Heart right ventricle (tissue), 16 donors: ENCODE measurements at regions not wholly inside any gene's neighbourhood (a gene's known extent, or its start where the extent isn't known, plus 50 kb on each side); places are given as distances from the start of the nearest gene placed in this dataset.

ENCODE experiments used
- ATAC-seq, 8 donors: fragments of 200-7000 bp; cut with Tn5 transposase; one replicate each; pipeline ENCODE4 v1.9.1; 2020; ENCODE audit warnings: mild to moderate bottlenecking in 8 of 8, moderate library complexity in 8 of 8, moderate number of reproducible peaks in 1 of 8
- DNase-seq, 2 donors: peaks; one replicate each; pipeline ENCODE4 v3.0.0-alpha.2; 2020
- H3K27ac ChIP-seq, 10 donors: fragments of 200-600 bp; sonication (generic) in 2 of 10; one replicate each; pipeline versions ENCODE4 v1.5.0 to v1.8.0; 2020 to 2022; ENCODE audit warnings: mild to moderate bottlenecking in 3 of 10
- H3K27me3 ChIP-seq, 7 donors: fragments of 200-600 bp; one replicate each; pipeline ENCODE4 v1.8.0; 2021 to 2022; ENCODE audit warnings: mild to moderate bottlenecking in 2 of 7
- H3K36me3 ChIP-seq, 9 donors: fragments of 200-600 bp; sonication (generic) in 1 of 9; one replicate each; pipeline versions ENCODE4 v1.5.0 to v1.8.0; 2020 to 2022; ENCODE audit warnings: mild to moderate bottlenecking in 2 of 9
- H3K4me1 ChIP-seq, 9 donors: fragments of 200-600 bp; sonication (generic) in 1 of 9; one replicate each; pipeline versions ENCODE4 v1.5.0 to v1.8.0; 2020 to 2022; ENCODE audit warnings: mild to moderate bottlenecking in 4 of 9
- H3K4me3 ChIP-seq, 10 donors: fragments of 200-600 bp; sonication (generic) in 2 of 10; one replicate each; pipeline versions ENCODE4 v1.5.0 to v1.8.0; 2020 to 2022; ENCODE audit warnings: mild to moderate bottlenecking in 7 of 10, moderate library complexity in 2 of 10
- H3K9me3 ChIP-seq, 11 donors: fragments of 200-600 bp in 10 of 11; sonication (generic) in 2 of 11; one replicate each; pipeline versions ENCODE4 v1.5.0 to v1.8.0; 2013 to 2022; ENCODE audit warnings: mild to moderate bottlenecking in 2 of 11, control low read depth in 1 of 11, moderate library complexity in 1 of 11
- WGBS, 2 donors: extraction: QIAGEN DNeasy Blood & Tissue Kit; methylation state at CpG; one replicate each; pipeline ENCODE4 v1.1.7; 2013; ENCODE audit warnings: inconsistent platforms in 1 of 2; 5-methylcytosine and 5-hydroxymethylcytosine counted together
- intact Hi-C, 10 donors: fragments of 100-400 bp; cut with DNase I; formaldehyde crosslinking; loops; one replicate each; pipeline versions ENCODE4 v1.11.1 to v1.14.2; 2022
- TF ChIP-seq, protein P1 (sequence below), 9 donors: fragments of 200-600 bp; sonication (generic) in 2 of 9; IDR thresholded peaks; one replicate each; pipeline versions ENCODE4 v1.5.0 to v1.8.0; 2021 to 2022; ENCODE audit warnings: antibody characterized with exemption in 9 of 9, mild to moderate bottlenecking in 5 of 9, moderate library complexity in 1 of 9
- donor health status: Arrhythmogenic right ventricular cardiomyopathy.
- donor health status: ischemic (EF 13 %, LVEDD 7.1; RV severe dilation, severe dysfunction).
- donor health status: healthy with polysubstance abuse.
- donor health status: DM: no; HTN: yes; CAD: no.
- donor health status: DM: no; HTN: no; CAD: no.
- donor health status: ischemic (EF 25% LVEDD 6.9; RV normal size, moderate dysfunction).
- donor health status: ischemic (EF 25% LVEDD 5.7; RV mildly dilated, moderate dysfunction).
- donor health status: healthy.
- donor health status: DM: yes; HTN: yes; CAD: no.
- donor health status: Ischemic cardiomyopathy.
- donor health status: ischemic (EF 35%, LVEDD 5.7; RV mildly dilated, moderate dysfunction).
- donor health status: nonischemic (EF 11% LVEDD 7.7; RV severe dilation, severe dysfunction).
- donor health status: DM: yes; HTN: yes; CAD: no.
- donor health status: PGD.
- donor health status: ischemic (EF 29% LVEDD 5.4; RV normal size, mild dysfunction).
- donor health status: nonischemic (EF 23%, LVEDD 6.1; RV moderate dilation, normal function).

DNA sequence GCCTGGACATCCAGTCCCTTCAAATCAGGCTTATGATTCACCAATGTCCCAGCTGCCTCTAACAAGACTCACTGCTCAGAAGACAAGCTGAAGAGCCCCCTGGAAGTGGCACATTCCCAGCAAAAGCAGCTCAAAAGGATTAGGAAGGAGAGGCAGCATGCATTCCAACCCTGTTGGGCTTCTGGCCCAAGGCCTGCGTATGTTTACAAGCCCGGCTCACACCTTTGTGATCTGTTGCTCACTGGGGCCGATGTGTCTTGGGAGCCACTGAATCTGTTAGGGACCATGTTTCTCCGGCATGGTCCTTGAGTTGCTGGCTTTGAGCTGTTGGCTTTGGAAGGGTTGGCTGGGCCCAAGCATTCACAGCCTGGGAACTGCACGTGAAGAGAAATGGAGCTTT lies 81.2 kb upstream of the C1orf174 start:
- Histone ChIP-seq H3K4me3 (no peak overlapping the region), H3K36me3 (no peaks in the 10 kb centered on the region), H3K27ac (no peak overlapping the region), H3K9me3 (no peaks in the 10 kb centered on the region), H3K4me1 (no peaks in the 10 kb centered on the region), H3K27me3 (peaks cover 0 to 45% (median 25%) of the 10 kb centered on the region in 7 donors)
- DNase-seq (no peak), ATAC-seq (no peak)
- WGBS, 2 donors: 49 to 54% methylated on average over 5 of the region's 5 CpGs
- intact Hi-C loops: no loop called here
- TF ChIP-seq, protein P1, sequence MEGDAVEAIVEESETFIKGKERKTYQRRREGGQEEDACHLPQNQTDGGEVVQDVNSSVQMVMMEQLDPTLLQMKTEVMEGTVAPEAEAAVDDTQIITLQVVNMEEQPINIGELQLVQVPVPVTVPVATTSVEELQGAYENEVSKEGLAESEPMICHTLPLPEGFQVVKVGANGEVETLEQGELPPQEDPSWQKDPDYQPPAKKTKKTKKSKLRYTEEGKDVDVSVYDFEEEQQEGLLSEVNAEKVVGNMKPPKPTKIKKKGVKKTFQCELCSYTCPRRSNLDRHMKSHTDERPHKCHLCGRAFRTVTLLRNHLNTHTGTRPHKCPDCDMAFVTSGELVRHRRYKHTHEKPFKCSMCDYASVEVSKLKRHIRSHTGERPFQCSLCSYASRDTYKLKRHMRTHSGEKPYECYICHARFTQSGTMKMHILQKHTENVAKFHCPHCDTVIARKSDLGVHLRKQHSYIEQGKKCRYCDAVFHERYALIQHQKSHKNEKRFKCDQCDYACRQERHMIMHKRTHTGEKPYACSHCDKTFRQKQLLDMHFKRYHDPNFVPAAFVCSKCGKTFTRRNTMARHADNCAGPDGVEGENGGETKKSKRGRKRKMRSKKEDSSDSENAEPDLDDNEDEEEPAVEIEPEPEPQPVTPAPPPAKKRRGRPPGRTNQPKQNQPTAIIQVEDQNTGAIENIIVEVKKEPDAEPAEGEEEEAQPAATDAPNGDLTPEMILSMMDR (IDR thresholded peaks at IDR 0.05): no peak

DNA sequence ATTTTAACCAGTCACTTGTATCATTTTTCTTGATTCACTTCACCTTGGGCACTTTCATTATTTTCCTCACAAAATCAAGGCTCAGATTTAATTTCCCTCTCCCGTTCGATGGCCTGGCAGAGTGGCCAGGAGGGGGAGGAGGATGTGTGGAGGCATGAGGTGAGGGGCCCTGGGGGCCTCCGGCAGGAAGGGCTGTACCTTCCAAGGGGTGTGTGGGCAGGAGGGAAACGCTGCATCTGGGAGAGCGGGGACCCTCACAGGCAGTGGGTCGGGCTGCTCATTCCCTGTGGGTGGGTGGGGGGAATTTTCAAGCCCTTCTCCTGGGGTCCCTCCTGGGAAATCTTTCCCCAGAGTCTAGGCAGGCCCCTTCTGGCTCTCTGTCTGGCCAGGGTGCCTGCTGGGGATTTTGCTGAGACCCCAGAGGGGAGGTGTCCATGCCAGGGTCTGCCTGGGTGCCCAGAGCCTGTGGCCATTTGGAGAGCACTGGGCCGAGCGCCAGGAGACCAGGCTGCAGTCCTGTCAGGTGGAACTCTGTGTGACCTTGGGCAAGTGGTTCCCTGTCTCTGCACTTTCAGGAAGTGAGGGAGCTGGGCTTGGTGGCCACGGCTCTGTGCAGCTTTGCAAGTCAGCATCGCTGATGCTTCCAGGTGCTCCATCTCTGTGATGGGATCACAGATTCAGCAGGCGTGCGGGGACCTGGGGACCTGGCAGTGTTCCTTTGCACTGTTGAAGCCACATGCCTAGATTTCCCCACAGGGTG lies 81.9 kb upstream of the C1orf174 start:
- no peak for DNase-seq
- WGBS, 2 donors: 53% methylated on average over 12 of the region's 12 CpGs
- H3K27me3 ChIP-seq: peaks cover 0 to 43% (median 23%) of the 10 kb centered on the region in 7 donors

DNA sequence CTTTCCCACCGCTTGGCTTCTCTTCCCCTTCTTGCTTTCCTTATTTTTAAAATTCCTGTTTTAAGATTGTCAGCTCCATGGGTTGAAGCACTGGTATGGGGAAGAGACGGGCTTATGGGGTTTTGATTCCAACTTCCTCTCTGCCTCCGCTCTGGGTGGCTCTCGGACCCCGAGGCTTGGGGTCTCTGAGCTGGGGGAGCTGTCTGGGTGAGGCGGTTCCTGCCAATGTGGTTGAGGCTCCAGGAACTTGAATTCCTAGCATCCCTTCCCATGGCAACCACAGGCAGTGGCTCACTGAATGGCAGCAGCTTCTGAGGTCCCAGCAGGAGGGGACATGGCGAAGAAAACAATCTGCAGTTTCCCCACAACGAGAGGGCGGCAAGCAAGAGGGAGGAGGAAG lies 83.1 kb upstream of the C1orf174 start:
- H3K27ac ChIP-seq: no peak overlapping the region
- ATAC-seq: no peak
- no peaks in the 10 kb centered on the region for H3K36me3 ChIP-seq
- no peaks in the 10 kb centered on the region for H3K4me1 ChIP-seq
- TF ChIP-seq, protein P1 (IDR thresholded peaks at IDR 0.05): no peak
- no peak for DNase-seq
- H3K27me3 ChIP-seq: peaks cover 0 to 40% (median 23%) of the 10 kb centered on the region in 7 donors
- intact Hi-C loops: no loop called here
- no peaks in the 10 kb centered on the region for H3K9me3 ChIP-seq
- H3K4me3 ChIP-seq: no peak overlapping the region
- 61 to 62% methylated on average over 9 of the region's 9 CpGs for WGBS, 2 donors

More for the DNA sequence above, 81.9 kb upstream of the C1orf174 start:
- intact Hi-C loops: no loop called here
- Histone ChIP-seq H3K4me1 (no peaks in the 10 kb centered on the region), H3K9me3 (no peaks in the 10 kb centered on the region), H3K4me3 (no peak overlapping the region), H3K36me3 (no peaks in the 10 kb centered on the region), H3K27ac (no peak overlapping the region)
- TF ChIP-seq, protein P1 (IDR thresholded peaks at IDR 0.05): no peak
- no peak for ATAC-seq

DNA sequence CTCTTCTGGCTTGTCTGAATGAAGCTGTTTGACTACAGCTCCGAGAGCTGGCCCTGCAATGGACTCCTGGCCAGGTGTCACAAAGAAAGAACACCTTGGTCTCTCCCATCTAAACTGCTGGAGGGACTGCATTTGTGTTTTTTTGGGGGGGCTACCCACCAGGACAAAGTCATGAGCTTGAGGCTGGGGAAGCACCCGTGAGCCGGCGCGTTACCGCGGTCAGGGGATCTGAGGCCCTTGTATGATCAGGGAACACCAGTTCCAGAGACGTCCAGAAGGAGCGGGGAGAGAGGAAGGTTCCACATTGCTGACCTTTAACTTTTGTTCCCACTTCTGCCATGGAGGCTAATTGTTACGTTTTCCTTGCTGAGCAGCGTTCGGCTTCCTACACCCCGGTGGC lies 84.5 kb upstream of the C1orf174 start:
- intact Hi-C loops: no loop called here
- Histone ChIP-seq H3K4me3 (no peak overlapping the region), H3K27me3 (peaks cover 0 to 39% (median 23%) of the 10 kb centered on the region in 7 donors), H3K36me3 (no peaks in the 10 kb centered on the region), H3K4me1 (no peaks in the 10 kb centered on the region), H3K9me3 (no peaks in the 10 kb centered on the region), H3K27ac (no peak overlapping the region)
- DNase-seq: no peak
- ATAC-seq: no peak
- WGBS, 2 donors: 84 to 88% methylated on average over 13 of the region's 13 CpGs
- TF ChIP-seq, protein P1 (IDR thresholded peaks at IDR 0.05): no peak
